ENCODE measurements at regions not wholly inside any gene's neighbourhood (a gene's known extent, or its start where the extent isn't known, plus 50 kb on each side); places are given as distances from the start of the nearest gene placed in this dataset.
A peak's percentile ranks its signal among the peaks of the same experiment; 100 is the strongest.
"Not testable (repeated sequence)": the region's sequence is repeated elsewhere in the genome, so short reads cannot be mapped to it uniquely, and the experiment has no call there.

DNA sequence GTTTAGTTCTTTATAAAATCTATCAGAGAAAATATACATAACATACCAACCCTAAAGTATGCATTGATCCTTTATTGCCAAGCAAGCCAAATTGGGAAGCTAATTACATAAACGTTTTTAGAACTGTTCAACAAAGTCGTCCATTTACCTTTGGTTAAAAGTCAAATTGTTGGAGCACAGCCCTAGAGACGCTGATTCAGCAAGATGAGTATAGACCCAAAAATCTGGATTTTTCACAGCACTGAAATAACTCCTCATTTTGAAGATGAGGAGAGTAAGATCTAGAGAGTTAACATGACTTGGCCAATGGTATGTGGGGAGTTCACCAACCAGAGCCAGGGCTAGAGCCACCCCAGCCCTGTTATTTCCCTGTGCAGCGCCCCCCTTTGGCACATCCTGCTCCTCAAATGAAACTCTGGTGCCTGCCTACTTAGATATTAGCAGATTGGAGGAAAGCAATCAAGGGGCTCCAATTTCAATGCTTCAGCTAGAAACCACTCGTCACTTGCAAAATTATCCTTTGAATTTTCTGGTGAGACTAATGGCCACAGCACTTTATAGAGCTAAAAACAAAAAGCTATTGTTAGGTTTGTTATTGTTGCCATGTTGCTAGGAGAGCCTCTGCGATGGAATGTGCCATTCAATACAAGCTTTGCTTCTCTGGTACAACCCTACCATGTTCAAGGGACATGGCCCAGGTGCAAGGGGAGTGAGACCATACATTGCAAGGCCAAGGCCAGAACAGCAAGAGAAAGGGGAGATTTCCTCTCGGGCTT is 132.6 kb upstream of the ZEB1 start:
- DNase-seq (ENCODE audit: low read depth in 2 of 2): peak; percentile 43 to 78

DNA sequence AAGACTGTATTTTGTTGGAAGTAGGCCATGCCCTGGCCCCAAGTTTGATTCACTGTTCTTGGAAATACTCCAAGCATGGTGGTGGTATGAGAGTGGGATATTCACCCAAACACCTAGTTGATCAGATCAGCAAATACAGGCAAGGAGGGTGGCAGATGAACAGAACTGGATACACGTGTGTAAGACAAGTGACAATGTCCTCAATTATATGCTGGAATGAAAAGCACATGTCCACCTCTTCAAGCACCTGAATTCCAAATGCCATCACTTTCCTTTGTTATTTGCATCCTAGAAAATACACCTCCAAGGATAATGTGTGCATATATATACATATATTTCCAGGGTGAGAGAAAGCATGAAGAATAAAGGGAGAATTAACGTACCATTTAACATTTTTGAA is 131.8 kb upstream of the ZEB1 start:
- DNase-seq (ENCODE audit: low read depth in 2 of 2): no peak

DNA sequence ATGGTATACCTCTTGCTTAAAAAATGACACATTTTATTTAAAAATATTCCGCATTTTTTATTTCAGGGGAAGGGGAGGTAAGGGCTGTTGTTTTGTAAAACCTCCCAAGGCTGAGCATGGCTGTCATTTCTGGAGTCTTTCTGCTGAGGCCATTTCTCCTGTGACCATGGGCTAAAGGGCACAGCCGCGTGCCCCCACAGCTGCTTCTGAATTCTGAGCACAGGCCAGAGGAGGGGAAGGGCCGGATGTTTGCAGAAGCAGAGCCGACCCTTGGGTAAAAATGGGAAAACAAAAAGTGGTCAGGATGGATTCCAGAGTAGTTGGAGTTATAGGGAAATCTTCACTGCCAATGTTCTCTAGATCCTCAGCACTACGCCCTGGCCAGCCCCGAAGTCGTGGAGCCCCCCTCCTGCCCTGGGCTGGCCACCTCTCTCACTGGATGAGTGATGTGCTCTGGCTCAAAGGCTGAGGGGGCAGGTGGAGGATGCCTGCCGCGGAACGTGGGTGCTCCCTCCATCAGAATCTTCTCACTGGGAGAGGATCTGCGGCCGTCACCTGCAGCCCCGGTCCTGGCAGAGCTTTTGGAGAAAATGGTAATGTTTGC is 131.3 kb upstream of the ZEB1 start:
- DNase-seq (ENCODE audit: low read depth in 2 of 2): no peak

DNA sequence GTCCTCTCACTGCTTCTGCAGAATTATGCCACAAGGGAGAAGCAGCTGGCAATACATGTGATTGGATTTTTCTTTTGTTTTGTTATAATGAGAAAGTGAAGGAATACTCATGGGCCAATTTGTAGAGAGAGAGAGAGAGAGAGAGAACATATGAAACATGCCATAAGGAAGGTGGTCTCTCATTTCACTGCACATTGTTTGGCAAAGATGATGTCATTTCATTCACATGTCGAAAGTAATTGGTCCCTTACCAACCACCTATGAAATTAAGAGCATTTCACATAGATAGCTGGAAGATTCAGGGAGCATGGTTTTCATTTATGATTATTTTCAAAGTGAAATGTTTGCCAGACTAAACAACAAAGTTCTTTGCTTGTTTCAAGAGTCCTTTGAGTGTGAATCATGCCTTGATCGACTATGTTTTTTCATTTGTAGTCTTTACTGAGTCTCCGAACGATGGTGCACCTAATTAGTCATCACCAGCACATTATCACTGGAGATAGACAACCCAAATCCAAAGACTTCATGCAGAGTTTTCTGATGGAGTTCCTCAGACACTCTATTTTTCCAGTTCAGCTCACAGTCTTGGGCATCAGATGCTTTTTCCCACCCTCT is 130.1 kb upstream of the ZEB1 start:
- no peak for DNase-seq (ENCODE audit: low read depth in 2 of 2)

DNA sequence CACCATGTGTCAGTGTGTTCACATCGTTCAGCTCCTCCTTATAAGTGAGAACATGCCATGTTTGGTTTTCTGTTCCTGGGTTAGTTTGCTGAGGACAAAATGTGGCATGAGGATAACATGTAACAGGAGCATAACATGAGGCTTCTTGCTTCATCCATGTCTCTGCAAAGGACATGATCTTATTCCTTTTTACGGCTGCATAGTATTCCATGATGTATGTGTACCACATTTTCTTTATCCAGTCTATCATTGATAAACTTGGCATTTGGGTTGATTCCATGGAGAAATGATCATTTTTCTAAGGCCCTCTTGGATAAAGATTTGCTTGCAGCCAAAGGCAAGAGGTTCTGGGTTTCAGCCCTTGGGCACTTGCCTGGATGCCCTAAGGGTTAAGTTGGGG is 128.5 kb upstream of the ZEB1 start:
- DNase-seq (ENCODE audit: low read depth in 2 of 2): no peak

DNA sequence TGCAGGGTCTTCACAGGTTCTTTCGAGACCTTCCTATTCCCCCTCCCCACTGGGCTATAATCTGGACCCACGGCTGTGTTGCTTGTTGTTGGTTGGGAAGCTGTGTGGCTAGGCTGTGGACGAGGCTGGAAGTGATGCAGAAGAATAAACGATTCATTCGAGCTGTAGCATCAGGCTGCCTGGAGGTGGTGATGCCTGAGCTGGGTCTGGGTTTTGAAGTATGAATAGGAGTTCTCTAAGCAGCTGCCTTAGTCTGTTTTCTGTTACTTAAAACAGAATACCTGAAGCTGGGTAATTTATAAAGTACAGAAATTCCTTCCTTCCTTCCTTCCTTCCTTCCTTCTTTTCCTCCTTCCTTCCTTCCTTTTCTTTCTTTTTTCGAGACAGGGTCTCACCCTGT is 126.5 kb upstream of the ZEB1 start:
- DNase-seq (ENCODE audit: low read depth in 2 of 2): no peak

DNA sequence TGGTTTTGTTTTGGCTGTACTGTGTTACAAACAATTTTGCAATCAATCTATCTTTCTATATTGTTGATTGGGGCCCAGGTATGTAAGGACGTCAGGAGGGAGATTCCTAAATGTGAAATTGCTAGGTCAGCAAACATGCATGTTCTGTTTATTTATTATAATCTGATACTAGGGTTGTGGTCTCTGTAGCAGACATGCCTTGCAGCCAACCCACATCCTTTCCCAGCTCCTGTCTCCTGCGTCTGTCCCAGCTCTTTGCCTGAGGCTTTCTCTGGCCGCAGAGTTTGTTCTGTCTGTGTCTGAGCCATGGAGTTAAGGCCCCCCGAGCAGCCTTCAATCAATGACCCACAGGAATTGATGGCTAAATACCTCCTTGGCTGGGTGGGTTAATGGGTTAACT is 124.0 kb upstream of the ZEB1 start:
- no peak for DNase-seq (ENCODE audit: low read depth in 2 of 2)

DNA sequence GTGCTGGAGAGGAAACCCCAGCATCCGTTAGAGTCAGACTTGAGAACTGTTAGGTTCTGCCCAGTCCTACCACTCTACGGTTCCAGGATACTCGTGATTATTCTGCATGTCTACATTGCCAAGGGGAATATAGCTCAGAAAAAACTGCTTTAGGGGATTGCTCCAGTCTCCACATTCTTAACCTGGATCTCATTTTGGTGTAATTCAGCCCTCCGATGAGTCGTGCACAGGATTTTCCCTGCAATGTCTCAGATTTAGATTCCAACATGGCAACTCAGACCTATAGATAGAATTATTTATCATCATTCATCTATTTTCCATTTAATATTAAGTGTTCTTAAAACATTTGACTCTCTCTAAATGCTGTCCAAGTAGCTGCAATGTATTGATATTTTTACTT is 121.1 kb upstream of the ZEB1 start:
- DNase-seq (ENCODE audit: low read depth in 2 of 2): no peak

DNA sequence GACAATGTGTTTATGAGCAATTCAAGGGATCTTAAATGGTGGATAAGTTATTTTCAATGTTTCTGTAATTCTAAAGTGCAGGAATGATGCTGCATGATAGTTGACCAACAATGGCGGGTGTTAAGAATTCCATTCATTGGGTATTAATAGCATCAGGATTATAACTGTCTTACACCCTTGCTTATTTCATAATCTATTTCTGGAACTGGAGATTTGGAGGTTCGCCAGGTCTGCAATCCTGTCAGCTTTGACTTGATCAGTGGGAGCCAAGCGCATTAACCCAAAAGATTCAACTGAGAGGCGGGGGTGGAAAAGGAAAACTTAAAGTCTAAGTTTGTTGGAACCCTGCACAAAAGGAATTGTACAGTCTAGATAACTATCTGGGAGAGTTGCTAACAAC is 114.9 kb upstream of the ZEB1 start:
- DNase-seq (ENCODE audit: low read depth in 2 of 2): peak in 1 of 2 donors; percentile 12

DNA sequence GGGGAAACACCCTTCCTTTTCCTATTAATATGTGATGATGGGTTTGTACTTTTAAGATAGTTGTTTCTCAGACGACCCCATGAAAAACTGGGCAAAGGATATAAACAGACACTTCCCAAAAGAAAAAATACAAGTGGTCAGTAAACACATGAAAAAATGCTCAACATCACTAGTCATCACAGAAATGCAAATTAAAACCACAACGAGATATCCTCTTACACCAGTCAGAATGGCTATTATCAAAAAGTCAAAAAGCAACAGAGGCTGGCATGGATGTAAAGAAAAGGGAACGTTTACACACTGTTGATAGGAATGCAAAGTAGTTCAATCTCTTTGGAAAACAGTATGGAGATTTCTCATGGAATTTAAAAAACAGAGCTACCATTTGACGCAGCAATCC is 111.4 kb upstream of the ZEB1 start:
- DNase-seq (ENCODE audit: low read depth in 2 of 2): no peak

DNA sequence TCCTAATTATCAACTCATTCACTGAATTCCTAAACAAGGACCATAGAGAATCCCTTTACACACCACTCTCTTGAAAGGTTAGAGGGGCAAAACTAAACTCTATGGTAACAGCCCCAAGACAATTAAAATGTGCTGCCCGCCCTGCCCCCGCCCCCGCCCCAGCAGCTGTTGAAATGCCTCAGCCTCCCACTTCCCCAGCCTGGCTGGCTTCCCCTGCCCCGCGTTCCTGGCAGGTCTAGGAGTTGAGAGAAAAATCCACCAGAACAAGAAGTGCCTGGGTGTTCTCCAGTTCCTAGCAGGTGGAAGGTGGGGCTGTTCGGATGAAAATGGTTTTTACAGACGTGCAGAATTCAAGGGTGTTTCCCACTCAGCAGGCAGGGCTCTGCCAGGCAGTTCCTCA is 109.5 kb upstream of the ZEB1 start:
- no peak for DNase-seq (ENCODE audit: low read depth in 2 of 2)

DNA sequence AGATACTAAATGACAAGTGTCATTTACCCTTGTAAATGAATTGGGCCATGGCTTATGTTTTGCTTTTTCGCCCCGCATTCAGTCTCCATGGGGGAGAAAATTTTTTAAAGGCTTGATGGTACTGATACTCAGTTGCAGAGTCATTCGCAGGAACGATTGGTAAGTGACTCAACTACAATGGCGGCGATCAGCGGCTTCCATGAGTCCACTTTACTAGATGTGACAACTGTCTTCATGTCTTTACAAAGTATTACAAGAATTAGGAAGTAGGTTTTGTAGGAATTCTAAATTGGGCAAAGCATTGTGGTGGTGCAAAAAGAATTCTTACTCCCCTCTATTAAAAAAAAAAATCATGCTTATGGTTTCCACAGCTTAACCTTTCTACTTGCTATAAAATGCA is 108.8 kb upstream of the ZEB1 start:
- DNase-seq (ENCODE audit: low read depth in 2 of 2): no peak

DNA sequence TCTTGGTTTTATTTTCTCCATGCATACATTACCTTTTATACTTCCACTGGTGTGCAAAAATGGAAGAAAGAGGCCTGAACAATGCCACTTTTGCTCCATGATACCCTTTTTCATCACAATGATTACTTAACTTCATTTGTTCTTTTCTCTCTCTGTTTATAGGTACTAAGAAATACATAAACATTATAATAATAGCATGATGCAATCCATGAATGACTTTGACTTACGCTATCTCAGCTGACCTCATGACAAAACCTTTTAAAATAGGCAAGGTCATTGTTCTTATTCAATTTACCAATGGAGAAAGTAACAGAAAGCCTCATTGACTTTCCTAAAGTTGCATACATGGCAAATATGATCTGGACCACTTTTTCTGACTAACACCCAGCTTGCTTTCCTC is 105.1 kb upstream of the ZEB1 start:
- no peak for DNase-seq (ENCODE audit: low read depth in 2 of 2)

DNA sequence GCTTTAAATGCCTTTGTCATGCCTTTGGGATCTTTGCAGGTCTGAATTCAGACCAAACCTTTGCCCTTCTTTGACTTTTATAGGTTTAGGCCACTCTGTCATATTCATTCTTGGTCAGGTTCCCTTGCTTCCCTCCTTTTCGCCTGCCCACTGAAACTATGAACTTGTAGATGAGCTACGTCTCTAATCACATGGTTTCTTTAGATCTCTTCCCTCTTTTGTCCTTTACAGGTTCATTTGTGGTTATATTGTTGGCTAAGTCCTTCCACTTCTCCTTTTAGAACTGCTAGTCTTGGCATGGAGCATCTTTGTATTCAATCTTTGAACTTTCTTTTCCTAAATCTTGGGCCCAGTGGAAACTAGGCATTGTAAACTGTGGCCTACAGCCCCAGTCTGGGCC is 104.0 kb upstream of the ZEB1 start:
- DNase-seq (ENCODE audit: low read depth in 2 of 2): no peak

DNA sequence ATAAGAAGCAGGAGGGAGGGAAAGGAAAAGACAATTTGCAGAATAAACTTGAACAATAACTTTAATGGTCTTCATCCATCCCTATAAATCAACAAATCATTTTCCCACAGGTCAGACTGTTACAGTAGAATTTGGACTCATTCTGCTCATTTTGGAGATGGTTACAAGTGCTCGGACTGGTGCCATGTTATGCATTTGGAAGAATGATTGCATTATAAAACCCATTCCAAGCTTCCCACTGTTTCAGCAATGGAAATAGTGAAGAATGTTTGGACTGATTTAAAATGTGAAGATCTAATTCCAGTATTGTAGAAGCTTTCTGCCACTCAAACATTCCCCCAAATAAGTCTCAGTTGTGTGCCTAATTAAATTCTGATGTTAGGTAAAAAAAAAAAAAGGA is 99.7 kb upstream of the ZEB1 start:
- no peak for DNase-seq (ENCODE audit: low read depth in 2 of 2)

DNA sequence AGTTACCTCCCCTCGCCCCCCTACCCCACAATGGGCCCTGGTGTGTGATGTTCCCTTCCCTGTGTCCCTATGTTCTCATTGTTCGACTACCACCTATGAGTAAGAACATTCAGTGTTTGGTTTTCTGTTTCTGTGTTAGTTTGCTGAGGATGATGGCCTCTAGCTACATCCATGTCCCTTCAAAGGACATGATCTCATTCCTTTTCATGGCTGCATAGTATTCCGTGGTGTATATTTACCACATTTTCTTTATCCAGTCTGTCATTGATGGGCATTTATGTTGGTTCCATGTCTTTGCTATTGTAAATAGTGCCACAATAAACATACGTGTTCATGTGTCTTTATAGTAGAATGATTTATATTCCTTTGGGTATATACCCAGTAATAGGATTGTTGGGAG is 90.2 kb upstream of the ZEB1 start:
- not testable (repeated sequence) for DNase-seq (ENCODE audit: low read depth in 2 of 2)

DNA sequence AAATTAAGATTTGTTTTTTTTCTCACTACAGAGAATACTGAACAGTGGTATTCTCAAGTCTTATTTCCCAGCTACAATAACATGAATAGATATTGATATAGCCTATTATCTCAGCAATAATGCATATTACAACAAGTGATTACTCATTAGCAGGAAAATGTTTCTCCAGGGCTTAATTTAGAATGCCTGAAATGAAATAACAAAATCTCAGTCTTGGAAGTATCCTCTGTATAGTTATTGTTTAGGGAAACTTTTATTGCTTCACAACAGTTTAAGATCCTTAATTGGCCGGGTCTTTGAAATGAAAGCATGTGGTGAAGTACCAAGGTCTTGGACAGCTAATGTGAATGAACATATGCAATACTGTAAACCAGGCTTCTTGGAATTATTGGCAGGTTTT is 79.1 kb upstream of the ZEB1 start:
- DNase-seq (ENCODE audit: low read depth in 2 of 2): no peak

DNA sequence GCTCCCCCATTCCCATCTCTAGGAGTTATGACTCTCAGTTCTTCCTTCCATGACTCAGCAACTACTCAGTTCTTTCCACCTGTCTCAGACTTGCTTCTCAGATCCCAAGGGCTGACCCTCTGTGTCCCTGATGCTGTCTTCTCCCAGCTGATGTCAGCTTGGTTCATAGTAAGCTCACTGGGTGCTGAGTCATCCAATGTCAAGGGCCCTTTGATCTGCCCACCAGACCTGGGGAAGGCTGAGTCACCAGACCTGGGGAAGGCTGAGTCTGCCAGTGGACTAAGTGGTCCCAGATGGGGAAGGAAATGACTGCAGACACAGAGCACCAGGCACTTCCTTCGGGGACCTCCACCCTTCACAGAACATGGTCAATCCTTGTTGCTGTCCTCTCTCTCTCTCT is 76.1 kb upstream of the ZEB1 start:
- DNase-seq (ENCODE audit: low read depth in 2 of 2): peak; percentile 62 to 97

DNA sequence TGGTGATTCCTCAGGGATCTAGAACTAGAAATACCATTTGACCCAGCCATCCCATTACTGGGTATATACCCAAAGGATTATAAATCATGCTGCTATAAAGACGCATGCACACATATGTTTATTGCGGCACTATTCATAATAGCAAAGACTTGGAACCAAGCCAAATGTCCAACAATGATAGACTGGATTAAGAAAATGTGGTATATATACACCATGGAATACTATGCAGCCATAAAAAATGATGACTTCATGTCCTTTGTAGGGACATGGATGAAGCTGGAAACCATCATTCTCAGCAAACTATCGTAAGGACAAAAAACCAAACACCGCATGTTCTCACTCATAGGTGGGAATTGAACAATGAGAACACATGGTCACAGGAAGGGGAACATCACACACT is 67.9 kb upstream of the ZEB1 start:
- DNase-seq (ENCODE audit: low read depth in 2 of 2): not testable (repeated sequence)

DNA sequence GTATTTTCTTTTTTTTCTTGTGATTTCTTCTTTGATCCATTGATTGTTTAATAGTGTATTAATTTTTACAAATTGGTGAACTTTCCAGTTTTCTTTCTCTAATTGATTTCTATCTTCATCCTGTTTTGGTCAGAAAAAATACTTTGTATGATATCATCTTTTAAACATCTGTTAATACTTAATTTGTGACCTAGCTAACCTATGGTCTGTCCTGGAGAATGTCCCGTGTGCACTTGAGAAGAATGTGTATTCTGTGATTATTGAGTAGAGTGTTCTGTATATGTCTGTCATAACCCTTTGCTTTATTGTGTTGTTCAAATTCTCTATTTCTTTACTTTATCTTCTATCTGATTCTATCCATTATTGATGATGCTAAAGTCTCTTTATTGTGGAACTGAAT is 65.8 kb upstream of the ZEB1 start:
- no peak for DNase-seq (ENCODE audit: low read depth in 2 of 2)

DNA sequence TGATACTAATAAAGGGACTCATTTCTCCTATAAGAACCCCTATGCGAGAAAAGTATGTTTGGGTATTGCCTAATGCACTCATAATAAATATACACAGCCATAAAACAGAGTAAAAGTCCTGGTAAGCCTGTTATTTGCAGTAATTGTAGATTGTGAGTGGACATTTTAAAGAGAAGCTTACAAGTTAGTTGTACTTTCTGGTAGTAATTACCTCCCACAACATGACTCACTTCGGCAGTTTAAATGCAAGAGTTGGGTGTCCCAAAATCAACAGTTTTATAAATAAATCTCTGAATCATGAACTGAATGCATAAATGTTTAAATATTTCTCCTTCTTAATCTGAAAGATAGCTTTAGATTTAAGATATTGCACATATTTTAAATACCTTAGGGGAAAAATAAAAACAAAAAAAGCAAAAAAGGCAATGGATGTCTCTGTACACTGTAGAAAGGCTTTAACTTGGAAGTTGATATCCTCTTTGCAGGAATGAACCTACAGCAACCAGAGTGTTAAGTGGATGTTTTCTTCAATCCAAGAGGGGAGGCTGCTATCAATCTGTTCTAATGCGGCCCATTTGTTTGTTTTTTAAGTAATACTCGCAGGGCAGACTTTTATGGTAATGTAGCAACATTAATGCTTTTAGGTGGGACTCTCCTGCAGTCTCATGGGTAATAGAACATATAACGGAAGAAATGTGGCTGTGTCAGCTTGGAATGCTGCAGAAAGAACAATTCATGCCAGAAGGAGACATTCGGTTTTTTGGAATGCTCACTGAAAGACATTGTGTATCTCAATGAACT is 57.3 kb upstream of the ZEB1 start:
- DNase-seq (ENCODE audit: low read depth in 2 of 2): peak in 1 of 2 donors; percentile 53

DNA sequence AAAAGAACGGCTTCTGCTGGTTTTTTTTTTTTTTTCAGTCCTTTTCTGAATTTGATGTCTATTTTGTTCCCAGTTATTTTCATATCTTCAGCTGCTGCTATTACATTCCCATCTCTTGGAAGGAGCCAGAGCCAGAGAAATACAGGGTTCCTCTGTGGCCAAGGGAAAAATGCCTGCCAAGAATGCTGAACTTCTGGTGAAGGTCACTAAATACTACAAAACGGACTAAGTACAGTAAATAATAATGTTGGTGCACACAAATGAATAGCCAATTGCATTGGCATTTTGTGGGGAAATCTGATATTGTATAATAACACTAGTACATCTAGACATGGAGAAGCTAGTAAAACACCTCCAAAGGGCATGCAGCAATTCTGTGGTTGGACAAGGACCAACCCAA is 56.3 kb upstream of the ZEB1 start:
- no peak for DNase-seq (ENCODE audit: low read depth in 2 of 2)

All from lung microvascular endothelial cell (primary cell).